H1 (cell line): ENCODE measurements at regions not wholly inside any gene's neighbourhood (a gene's known extent, or its start where the extent isn't known, plus 50 kb on each side); places are given as distances from the start of the nearest gene placed in this dataset.

Source experiments
- CREB1 ChIP-seq: IDR thresholded peaks from 2 replicates; pipeline ENCODE4 v1.6.1; 2012; ENCODE audit warnings: inconsistent platforms
- EZH2 ChIP-seq: fragments of 200-600 bp; sonication (generic); IDR thresholded peaks from 2 replicates; pipeline ENCODE4 v1.7.1; 2012; ENCODE audit warnings: low read depth, mild to moderate bottlenecking, moderate library complexity, low read length, inconsistent platforms; ENCODE audit not compliant: severe bottlenecking
- PHF8 ChIP-seq: fragments of 200-600 bp; sonication (generic); conservative IDR thresholded peaks from 2 replicates; pipeline ENCODE4 v1.7.1; 2012; ENCODE audit warnings: low read depth, mild to moderate bottlenecking, inconsistent platforms, low read length, moderate library complexity
- POLR2A ChIP-seq, 2 experiments: IDR thresholded peaks; 1 replicate in 1 of 2; 2 replicates in 1 of 2; pipeline ENCODE4 v1.6.1; 2011; ENCODE audit warnings: low read depth in 2 of 2, low read length in 2 of 2, mild to moderate bottlenecking in 2 of 2; ENCODE audit errors: control extremely low read depth in 1 of 2
- POLR2AphosphoS5 ChIP-seq: IDR thresholded peaks from 2 replicates; pipeline ENCODE4 v1.6.1; 2011; ENCODE audit warnings: low read depth, low read length
- RNF2 ChIP-seq: fragments of 200-900, 300-1000 bp; sonication (generic); IDR thresholded peaks from 2 replicates; pipeline ENCODE4 v1.7.1; 2016; ENCODE audit warnings: borderline replicate concordance, low read depth, mild to moderate bottlenecking, antibody characterized with exemption, low read length; ENCODE audit not compliant: poor library complexity, severe bottlenecking; ENCODE audit errors: missing control alignments
- SP2 ChIP-seq: IDR thresholded peaks from 2 replicates; pipeline ENCODE4 v1.6.1; 2012; ENCODE audit warnings: mild to moderate bottlenecking, low read length, inconsistent platforms
- TEAD4 ChIP-seq: IDR thresholded peaks from 2 replicates; pipeline ENCODE4 v1.6.1; 2012; ENCODE audit warnings: low read depth, low read length, inconsistent platforms, mixed read lengths
- TF ChIP-seq, protein P1 (sequence below), 3 experiments: IDR thresholded peaks; 1 replicate in 2 of 3; 2 replicates in 1 of 3; pipeline versions ENCODE4 v1.5.1 to v1.6.1; 2011; ENCODE audit warnings: low read length in 3 of 3, mild to moderate bottlenecking in 3 of 3, inconsistent platforms in 2 of 3, low read depth in 1 of 3, moderate library complexity in 1 of 3; ENCODE audit not compliant: insufficient read depth in 1 of 3; ENCODE audit errors: control extremely low read depth in 1 of 3

GRCh38 chr12:4852911-4853310 is 56.8 kb upstream of the KCNA1 start:
- TF ChIP-seq PHF8 (no peak), EZH2 (no peak), POLR2AphosphoS5 (no peak), POLR2A (IDR thresholded peaks at IDR 0.05; ENCODE audit: control extremely low read depth in 1 of 2, low read depth in 2 of 2, low read length in 2 of 2) (no peak), SP2 (no peak), TEAD4 (no peak), CREB1 (no peak), RNF2 (no peak)
- TF ChIP-seq, protein P1, sequence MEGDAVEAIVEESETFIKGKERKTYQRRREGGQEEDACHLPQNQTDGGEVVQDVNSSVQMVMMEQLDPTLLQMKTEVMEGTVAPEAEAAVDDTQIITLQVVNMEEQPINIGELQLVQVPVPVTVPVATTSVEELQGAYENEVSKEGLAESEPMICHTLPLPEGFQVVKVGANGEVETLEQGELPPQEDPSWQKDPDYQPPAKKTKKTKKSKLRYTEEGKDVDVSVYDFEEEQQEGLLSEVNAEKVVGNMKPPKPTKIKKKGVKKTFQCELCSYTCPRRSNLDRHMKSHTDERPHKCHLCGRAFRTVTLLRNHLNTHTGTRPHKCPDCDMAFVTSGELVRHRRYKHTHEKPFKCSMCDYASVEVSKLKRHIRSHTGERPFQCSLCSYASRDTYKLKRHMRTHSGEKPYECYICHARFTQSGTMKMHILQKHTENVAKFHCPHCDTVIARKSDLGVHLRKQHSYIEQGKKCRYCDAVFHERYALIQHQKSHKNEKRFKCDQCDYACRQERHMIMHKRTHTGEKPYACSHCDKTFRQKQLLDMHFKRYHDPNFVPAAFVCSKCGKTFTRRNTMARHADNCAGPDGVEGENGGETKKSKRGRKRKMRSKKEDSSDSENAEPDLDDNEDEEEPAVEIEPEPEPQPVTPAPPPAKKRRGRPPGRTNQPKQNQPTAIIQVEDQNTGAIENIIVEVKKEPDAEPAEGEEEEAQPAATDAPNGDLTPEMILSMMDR (IDR thresholded peaks at IDR 0.05; ENCODE audit: control extremely low read depth in 1 of 3, insufficient read depth in 1 of 3, low read depth in 1 of 3, low read length in 3 of 3) = no peak
